NAMALWA (cell line): ENCODE measurements at regions not wholly inside any gene's neighbourhood (a gene's known extent, or its start where the extent isn't known, plus 50 kb on each side); places are given as distances from the start of the nearest gene placed in this dataset.
"Not testable (repeated sequence)": the region's sequence is repeated elsewhere in the genome, so short reads cannot be mapped to it uniquely, and the experiment has no call there.

Experiments
- DNase-seq: peaks from one replicate; pipeline ENCODE4 v3.0.0-alpha.2; 2015; ENCODE audit warnings: low spot score

DNA sequence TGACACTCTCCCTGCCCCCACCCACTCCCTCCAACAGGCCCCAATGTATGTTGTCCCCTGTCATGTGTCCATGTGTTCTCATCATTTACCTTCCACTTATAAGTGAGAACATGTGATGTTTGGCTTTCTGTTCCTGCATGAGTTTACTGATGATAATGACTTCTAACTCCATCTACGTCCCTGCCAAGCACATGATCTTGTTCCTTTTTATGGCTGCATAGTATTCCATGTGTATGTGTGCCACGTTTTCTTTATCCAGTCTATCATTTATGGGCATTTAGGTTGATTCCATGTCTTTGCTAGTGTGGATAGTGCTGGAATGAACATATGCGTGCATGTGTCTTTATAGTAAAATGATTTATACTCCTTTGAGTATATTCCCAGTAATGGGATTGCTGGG is 100.0 kb upstream of the LHX5 start:
- DNase-seq, result no peak

DNA sequence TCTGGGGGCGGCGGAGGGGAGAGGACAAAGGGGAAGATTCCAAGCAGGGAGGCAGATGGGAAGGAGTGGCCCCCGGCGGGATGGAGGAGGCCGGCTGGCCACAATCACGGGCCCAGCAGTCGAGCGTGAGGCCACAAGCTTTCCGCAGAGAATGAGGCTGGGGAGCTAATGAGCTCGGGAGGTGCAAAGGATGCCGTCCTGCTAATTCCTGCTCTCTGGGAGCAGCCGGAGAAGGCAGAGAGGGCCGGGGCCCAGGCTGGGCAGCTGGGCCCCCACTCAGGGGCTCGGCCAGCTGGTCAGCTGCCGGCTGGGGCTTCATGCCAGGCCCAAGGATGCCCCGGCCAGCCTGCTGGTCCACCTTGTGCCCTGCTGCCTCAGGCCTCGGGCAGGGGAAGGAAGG is 98.1 kb upstream of the LHX5 start:
- no peak for DNase-seq

GRCh38 chr12:113568021-113568420 is 96.3 kb upstream of the LHX5 start:
- DNase-seq, result no peak

DNA sequence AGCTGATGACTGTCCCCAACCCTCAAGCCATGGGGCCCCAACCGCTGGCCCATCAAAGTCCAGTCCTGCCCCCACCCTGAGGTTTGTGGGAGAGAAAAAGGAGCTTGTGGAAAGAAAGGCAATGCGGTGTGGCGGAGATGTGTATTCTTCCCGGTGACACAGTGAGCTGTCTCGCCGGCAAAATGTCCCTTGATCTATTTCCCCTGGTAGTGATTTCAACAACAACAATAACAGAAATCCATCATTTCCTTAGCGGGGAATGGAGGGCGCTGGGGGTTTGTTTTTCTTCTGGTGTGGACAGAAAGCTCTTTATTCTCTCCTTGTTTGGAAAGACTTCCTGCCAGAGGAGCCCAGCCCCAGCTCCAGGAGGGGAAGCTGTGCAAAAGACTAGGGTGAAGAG is 93.7 kb upstream of the LHX5 start:
- no peak for DNase-seq

DNA sequence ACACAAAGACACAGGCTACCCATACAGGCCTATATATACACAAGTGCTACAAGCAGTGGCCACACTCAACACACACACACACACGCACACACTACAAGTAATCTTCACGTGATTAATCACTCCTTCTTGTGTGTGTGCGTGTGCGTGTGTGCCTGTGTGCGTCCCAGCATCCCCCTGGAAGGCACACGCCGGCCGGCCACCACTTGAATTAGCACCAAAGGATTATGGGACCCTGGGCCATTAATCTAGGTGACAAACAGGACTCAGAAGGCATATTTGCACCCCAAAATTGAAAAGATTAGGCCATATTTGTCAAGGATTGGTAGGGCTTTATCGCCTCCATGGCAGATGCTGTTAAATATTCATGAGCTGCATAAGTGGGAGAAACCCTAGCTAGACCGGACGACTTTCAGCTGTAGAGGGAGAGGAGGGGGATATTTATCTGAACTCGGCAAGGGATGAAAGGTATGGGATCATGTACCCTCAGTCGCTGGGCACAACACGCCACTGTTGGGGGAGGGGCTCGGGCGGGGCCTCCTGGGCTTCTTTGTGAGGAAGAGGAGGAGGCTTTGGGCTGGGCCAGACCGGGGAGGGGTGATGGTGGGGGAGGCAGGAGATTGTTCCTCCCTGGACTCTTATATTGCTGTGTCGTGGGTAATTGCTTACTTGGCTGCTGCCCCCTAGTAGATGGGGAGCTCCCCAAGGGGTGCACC is 89.6 kb upstream of the LHX5 start:
- DNase-seq, result no peak

DNA sequence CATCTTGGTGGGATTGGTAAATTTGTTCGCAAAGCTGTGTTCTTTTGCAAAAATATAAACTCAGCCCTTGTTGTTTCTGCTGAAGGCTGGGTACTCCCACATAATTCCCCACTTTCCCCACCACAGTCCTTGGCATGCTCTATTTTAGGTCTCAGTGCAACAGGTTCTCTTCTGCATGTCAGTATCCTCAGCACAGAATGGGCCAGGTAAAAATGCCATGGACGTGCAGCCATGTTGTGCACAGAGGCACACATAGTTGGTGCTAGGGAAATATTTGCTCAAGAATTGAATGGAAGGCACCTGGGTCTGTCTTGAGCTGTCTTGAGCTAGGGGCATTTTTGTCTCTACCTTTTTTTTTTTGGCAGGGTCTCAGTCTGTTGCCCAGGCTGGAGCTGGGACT is 87.8 kb upstream of the LHX5 start:
- no peak for DNase-seq

- DNase-seq, result no peak
These were observed 83.6 kb upstream of the LHX5 start for GRCh38 chr12:113555226-113555625.

DNA sequence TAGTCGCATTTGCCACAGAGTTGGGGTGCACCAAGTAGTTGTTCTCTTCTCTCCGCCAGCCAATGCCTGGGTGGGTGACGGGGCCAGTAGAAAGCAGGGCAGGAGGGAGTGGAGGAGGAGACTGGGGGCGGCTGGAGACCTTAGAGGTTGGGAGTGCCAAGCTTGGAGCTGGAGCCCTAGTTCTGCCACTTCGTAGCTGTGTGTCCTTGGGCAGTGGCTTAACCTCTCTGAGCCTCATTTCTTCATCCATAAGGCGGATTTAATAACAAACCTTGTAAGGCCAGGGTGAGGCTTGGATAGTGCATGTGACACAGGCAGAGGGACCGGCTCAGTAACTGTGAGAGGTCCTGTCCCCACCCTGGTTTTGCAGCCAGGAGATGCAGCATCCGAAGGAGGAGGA is 81.1 kb upstream of the LHX5 start:
- DNase-seq, result no peak

GRCh38 chr12:113551563-113551962 is 79.9 kb upstream of the LHX5 start:
- DNase-seq, result no peak

DNA sequence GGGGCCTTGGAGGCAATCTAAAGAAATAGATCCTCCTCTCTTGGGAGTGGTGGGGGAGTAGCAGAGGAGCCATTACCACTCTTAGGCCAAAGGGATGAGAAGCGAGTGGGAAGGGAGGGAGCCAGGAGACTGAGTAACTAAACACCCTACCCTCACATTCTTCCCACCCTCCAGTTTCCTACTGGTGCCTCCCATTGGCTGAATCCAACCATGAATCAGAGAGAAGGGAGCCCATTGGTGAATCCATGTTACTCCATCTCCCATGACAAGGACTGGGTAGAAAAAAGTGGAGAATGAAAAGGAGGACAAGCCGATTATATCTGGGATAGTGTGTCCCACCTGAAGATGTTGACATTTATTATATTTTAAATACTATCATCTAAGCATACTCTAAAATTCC is 76.8 kb upstream of the LHX5 start:
- DNase-seq, result no peak

DNA sequence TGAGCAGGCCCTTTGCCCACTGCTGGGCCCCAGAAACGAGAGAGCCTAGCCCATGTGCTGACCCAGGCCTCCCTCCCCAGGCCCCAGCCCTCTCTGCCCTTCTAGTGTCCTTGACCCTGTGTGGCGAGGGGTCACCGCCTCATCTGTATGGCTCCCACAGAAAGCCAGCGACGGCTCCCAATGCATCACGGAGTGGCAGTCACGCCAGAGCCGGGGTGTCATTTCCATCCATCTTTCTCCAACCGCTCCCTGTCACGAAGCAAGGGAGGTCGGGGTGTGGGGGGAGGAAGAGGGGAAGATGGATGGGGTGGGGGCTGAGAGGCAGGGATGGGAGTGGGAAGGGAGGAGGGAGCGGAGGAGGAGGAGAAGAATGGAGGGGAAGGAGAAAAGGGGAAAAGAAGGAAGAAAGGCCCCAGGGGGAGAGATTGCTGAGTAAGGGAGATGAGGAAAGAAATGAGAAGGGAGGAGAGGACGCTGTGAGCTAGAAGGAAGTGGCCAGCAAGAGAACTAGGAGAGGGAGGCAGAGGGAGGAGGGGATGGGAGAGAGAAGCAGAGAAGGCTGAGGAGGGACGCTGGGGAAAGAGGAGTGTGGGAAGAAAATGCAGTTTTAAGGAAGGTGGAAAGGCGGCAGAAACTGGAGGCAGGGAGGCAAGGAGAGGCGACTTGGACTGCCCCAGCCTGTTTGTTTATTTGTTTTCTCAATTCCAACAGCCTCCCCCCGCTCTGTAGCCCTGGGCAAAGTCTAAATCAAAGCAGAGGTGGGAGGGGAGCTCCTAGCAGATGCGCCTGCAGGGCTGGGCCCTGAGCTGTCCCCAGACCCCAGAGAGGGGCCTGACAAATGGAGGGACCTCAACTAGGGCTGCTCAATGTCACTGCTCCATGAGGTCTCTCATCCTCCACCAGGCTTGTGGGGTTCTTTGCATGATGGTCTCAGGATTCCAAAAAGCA is 75.5 kb upstream of the LHX5 start:
- no peak for DNase-seq

- no peak for DNase-seq
These were observed 66.0 kb upstream of the LHX5 start for GRCh38 chr12:113537751-113538087.

DNA sequence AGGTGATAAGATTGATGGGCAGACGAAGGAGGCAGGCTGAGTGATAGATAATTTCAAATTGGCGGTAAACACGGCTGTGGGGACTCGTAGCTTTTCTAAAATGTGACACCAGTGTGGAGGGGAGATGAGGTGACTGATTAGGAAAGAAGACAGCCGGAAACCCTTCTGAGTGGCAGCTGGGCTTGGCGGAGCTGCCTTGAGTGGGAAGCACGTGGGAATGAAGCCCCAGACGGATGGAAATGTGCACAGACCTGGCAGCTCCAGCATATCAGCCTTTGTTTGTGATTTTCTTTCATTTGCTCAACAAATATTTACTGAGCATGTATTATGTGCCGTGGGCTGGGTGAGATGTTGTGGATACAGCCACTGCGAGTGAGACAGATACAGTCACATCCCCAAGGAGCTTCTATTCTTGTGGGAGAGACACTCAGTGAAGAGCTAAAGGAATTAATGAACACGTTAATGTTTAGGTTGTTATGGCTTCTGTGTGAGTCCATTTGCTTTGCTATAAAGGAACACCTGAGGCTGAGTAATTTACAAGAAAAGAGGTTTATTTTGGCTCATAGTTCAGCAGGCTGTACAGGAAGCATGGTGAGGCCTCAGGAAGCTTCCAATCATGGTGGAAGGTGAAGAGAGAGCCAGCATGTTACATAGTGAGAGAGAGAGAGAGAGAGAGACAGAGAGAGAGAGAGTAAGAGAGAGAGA is 65.5 kb upstream of the LHX5 start:
- DNase-seq, result no peak

DNA sequence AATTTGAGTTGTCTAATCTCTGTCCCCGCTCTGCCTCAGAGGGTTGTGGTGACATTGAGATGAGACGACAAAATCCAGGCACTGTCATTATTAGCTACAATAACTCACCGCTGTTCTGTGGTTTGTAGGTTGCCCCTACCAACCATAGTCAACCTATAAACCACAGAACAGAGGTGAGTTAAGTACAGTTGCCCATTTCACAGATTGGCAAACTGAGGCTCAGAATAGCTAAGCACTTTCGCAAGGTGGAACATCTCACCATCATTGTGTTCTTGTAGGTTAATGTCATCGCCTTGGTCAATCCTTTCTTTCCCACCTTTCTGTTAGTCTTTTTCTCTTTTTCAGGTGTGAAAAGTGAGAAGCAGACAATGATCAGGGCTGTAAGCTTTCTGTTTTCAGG is 63.4 kb upstream of the LHX5 start:
- no peak for DNase-seq

- no peak for DNase-seq
These were observed 62.9 kb upstream of the LHX5 start for GRCh38 chr12:113534555-113534954.

- no peak for DNase-seq
These were observed 62.2 kb upstream of the LHX5 start for GRCh38 chr12:113533842-113534375.

- DNase-seq, result no peak
These were observed 60.6 kb upstream of the LHX5 start for GRCh38 chr12:113532292-113532691.

GRCh38 chr12:113531073-113531472 is 59.4 kb upstream of the LHX5 start:
- not testable (repeated sequence) for DNase-seq

- DNase-seq, result no peak
These were observed 57.1 kb upstream of the LHX5 start for GRCh38 chr12:113528606-113529293.

- no peak for DNase-seq
These were observed 53.4 kb upstream of the LHX5 start for GRCh38 chr12:113525066-113525465.

DNA sequence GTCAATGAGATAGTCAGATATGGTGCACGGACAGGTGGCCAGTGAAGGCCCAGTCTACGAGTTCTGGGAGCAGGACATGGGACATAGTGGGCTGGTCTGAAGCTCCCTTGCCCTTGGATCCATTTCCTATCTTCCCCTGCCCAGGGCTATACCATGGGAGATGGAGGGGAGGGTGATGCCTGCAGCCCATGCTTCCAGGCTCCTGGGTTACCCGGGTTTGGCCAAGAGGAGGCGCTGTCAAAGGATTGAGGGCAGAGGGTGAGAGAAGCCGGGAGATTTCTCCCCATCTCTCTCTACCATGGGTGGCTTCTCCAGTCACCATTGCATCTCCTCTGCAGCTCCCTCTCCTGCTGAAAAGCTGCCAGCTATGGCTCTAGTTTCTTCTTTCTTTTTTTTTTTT is 52.8 kb upstream of the LHX5 start:
- no peak for DNase-seq

DNA sequence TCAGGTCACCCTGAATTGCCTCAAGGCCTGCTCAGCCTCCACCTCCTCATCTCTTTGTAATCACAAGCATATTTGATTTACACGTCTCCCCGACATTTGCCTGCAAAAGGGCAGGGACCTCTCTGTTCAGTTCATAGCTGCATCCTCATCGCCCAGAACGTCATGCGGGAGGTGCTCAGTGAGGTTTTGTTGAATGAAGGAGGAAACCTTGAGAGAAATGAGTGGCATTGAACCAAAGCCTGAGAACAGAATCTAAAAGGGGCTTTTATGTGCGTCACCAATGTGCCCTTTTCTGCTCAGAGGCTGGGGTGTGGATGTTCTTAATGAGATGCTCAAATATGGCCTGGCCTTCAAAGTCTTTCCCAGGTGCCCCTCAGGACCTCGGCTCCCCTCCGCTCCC is 50.0 kb upstream of the LHX5 start:
- no peak for DNase-seq
